T-helper 2 cell treated with Interferon-gamma antibody and Interleukin-4, amounts not matched to agents 5 μg/mL and 100 μg/mL, for 36 hours (primary cell): ENCODE measurements at regions not wholly inside any gene's neighbourhood (a gene's known extent, or its start where the extent isn't known, plus 50 kb on each side); places are given as distances from the start of the nearest gene placed in this dataset.

ENCODE experiments used
- DNase-seq: peaks from one replicate; pipeline ENCODE4 v3.0.0; 2021; ENCODE audit warnings: low spot score
- H3K27ac Mint-ChIP-seq: one replicate; pipeline ENCODE4 v1.8.0; 2021; ENCODE audit warnings: mild to moderate bottlenecking, mixed read lengths
- H3K27me3 Mint-ChIP-seq: one replicate; pipeline ENCODE4 v1.8.0; 2021; ENCODE audit warnings: low read depth, mixed read lengths
- H3K36me3 Mint-ChIP-seq: one replicate; pipeline ENCODE4 v1.8.0; 2021; ENCODE audit warnings: low read depth, mixed read lengths
- H3K4me1 Mint-ChIP-seq: one replicate; pipeline ENCODE4 v1.8.0; 2021; ENCODE audit warnings: low read depth, mixed read lengths
- H3K4me3 Mint-ChIP-seq: one replicate; pipeline ENCODE4 v1.8.0; 2022; ENCODE audit warnings: mild to moderate bottlenecking, moderate library complexity, mixed read lengths
- H3K9me3 Mint-ChIP-seq: one replicate; pipeline ENCODE4 v1.8.0; 2021; ENCODE audit warnings: mixed read lengths

- H3K4me1 Mint-ChIP-seq, result no peaks in the 10 kb centered on the region
- H3K36me3 Mint-ChIP-seq, result no peaks in the 10 kb centered on the region
- no peak overlapping the region for H3K27ac Mint-ChIP-seq
- H3K27me3 Mint-ChIP-seq, result no peaks in the 10 kb centered on the region
- no peak for DNase-seq
- no peak overlapping the region for H3K4me3 Mint-ChIP-seq
- peaks cover 20% of the 10 kb centered on the region for H3K9me3 Mint-ChIP-seq
These were observed 2233.4 kb downstream of the ARAP2 start for GRCh38 chr4:34010751-34011519.

GRCh38 chr4:34035225-34035624 is 2209.1 kb downstream of the ARAP2 start:
- DNase-seq, result no peak
- Mint-ChIP-seq H3K27ac (no peak overlapping the region), H3K9me3 (peaks cover 14% of the 10 kb centered on the region), H3K4me1 (no peaks in the 10 kb centered on the region), H3K4me3 (no peak overlapping the region), H3K36me3 (no peaks in the 10 kb centered on the region), H3K27me3 (no peaks in the 10 kb centered on the region)

GRCh38 chr4:34037280-34037679 is 2207.0 kb downstream of the ARAP2 start:
- no peak overlapping the region for H3K27ac Mint-ChIP-seq
- peaks cover 21% of the 10 kb centered on the region for H3K9me3 Mint-ChIP-seq
- H3K4me3 Mint-ChIP-seq, result no peak overlapping the region
- no peaks in the 10 kb centered on the region for H3K27me3 Mint-ChIP-seq
- no peak for DNase-seq
- H3K4me1 Mint-ChIP-seq, result no peaks in the 10 kb centered on the region
- H3K36me3 Mint-ChIP-seq, result no peaks in the 10 kb centered on the region

GRCh38 chr4:34039766-34040165 is 2204.5 kb downstream of the ARAP2 start:
- peaks cover 27% of the 10 kb centered on the region for H3K9me3 Mint-ChIP-seq
- no peak overlapping the region for H3K4me3 Mint-ChIP-seq
- H3K36me3 Mint-ChIP-seq, result no peaks in the 10 kb centered on the region
- no peak overlapping the region for H3K27ac Mint-ChIP-seq
- H3K27me3 Mint-ChIP-seq, result no peaks in the 10 kb centered on the region
- DNase-seq, result no peak
- no peaks in the 10 kb centered on the region for H3K4me1 Mint-ChIP-seq

GRCh38 chr4:34043131-34043530 is 2201.2 kb downstream of the ARAP2 start:
- Mint-ChIP-seq H3K27ac (no peak overlapping the region), H3K36me3 (no peaks in the 10 kb centered on the region), H3K4me1 (no peaks in the 10 kb centered on the region), H3K27me3 (no peaks in the 10 kb centered on the region), H3K9me3 (peaks cover 40% of the 10 kb centered on the region), H3K4me3 (no peak overlapping the region)
- DNase-seq, result no peak

GRCh38 chr4:34046580-34046979 is 2197.7 kb downstream of the ARAP2 start:
- no peak overlapping the region for H3K4me3 Mint-ChIP-seq
- H3K4me1 Mint-ChIP-seq, result no peaks in the 10 kb centered on the region
- H3K27ac Mint-ChIP-seq, result no peak overlapping the region
- DNase-seq, result no peak
- no peaks in the 10 kb centered on the region for H3K36me3 Mint-ChIP-seq
- peaks cover 37% of the 10 kb centered on the region for H3K9me3 Mint-ChIP-seq
- H3K27me3 Mint-ChIP-seq, result no peaks in the 10 kb centered on the region

- Mint-ChIP-seq H3K27ac (no peak overlapping the region), H3K36me3 (no peaks in the 10 kb centered on the region), H3K27me3 (no peaks in the 10 kb centered on the region), H3K4me3 (no peak overlapping the region), H3K9me3 (peaks cover 30% of the 10 kb centered on the region), H3K4me1 (no peaks in the 10 kb centered on the region)
- DNase-seq, result no peak
These were observed 2197.0 kb downstream of the ARAP2 start for GRCh38 chr4:34047363-34047762.

- peaks cover 12% of the 10 kb centered on the region for H3K9me3 Mint-ChIP-seq
- H3K27me3 Mint-ChIP-seq, result no peaks in the 10 kb centered on the region
- no peak overlapping the region for H3K27ac Mint-ChIP-seq
These were observed 2178.2 kb downstream of the ARAP2 start for GRCh38 chr4:34066126-34066525.

GRCh38 chr4:34091451-34091850 is 2152.9 kb downstream of the ARAP2 start:
- Mint-ChIP-seq H3K27me3 (no peaks in the 10 kb centered on the region), H3K4me1 (no peaks in the 10 kb centered on the region), H3K27ac (no peak overlapping the region), H3K9me3 (peaks cover 22% of the 10 kb centered on the region), H3K36me3 (no peaks in the 10 kb centered on the region), H3K4me3 (no peak overlapping the region)
- no peak for DNase-seq

More at GRCh38 chr4:34066126-34066525, 2178.2 kb downstream of the ARAP2 start:
- DNase-seq, result no peak
- Mint-ChIP-seq H3K36me3 (no peaks in the 10 kb centered on the region), H3K4me1 (no peaks in the 10 kb centered on the region), H3K4me3 (no peak overlapping the region)

- H3K27me3 Mint-ChIP-seq, result no peaks in the 10 kb centered on the region
- H3K4me1 Mint-ChIP-seq, result no peaks in the 10 kb centered on the region
These were observed 2150.2 kb downstream of the ARAP2 start for GRCh38 chr4:34094114-34094513.

GRCh38 chr4:34105311-34105710 is 2139.0 kb downstream of the ARAP2 start:
- no peak for DNase-seq
- Mint-ChIP-seq H3K9me3 (peaks cover 23% of the 10 kb centered on the region), H3K27me3 (no peaks in the 10 kb centered on the region), H3K36me3 (no peaks in the 10 kb centered on the region), H3K4me3 (no peak overlapping the region), H3K4me1 (no peaks in the 10 kb centered on the region), H3K27ac (no peak overlapping the region)

More at GRCh38 chr4:34094114-34094513, 2150.2 kb downstream of the ARAP2 start:
- Mint-ChIP-seq H3K27ac (no peak overlapping the region), H3K4me3 (no peak overlapping the region), H3K36me3 (no peaks in the 10 kb centered on the region), H3K9me3 (peaks cover 23% of the 10 kb centered on the region)
- no peak for DNase-seq

- Mint-ChIP-seq H3K4me3 (no peak overlapping the region), H3K36me3 (no peaks in the 10 kb centered on the region), H3K27ac (no peak overlapping the region), H3K9me3 (peaks cover 20% of the 10 kb centered on the region), H3K27me3 (no peaks in the 10 kb centered on the region), H3K4me1 (no peaks in the 10 kb centered on the region)
- DNase-seq, result no peak
These were observed 2135.9 kb downstream of the ARAP2 start for GRCh38 chr4:34108391-34108790.

- H3K4me3 Mint-ChIP-seq, result no peak overlapping the region
- H3K27ac Mint-ChIP-seq, result no peak overlapping the region
- H3K9me3 Mint-ChIP-seq, result peaks cover 9% of the 10 kb centered on the region
- no peak for DNase-seq
- no peaks in the 10 kb centered on the region for H3K27me3 Mint-ChIP-seq
- no peaks in the 10 kb centered on the region for H3K4me1 Mint-ChIP-seq
- H3K36me3 Mint-ChIP-seq, result no peaks in the 10 kb centered on the region
These were observed 2131.7 kb downstream of the ARAP2 start for GRCh38 chr4:34112573-34112972.

GRCh38 chr4:34138385-34138784 is 2105.9 kb downstream of the ARAP2 start:
- DNase-seq, result no peak
- H3K27ac Mint-ChIP-seq, result no peak overlapping the region
- no peak overlapping the region for H3K4me3 Mint-ChIP-seq
- no peaks in the 10 kb centered on the region for H3K27me3 Mint-ChIP-seq
- peaks cover 39% of the 10 kb centered on the region for H3K9me3 Mint-ChIP-seq
- H3K4me1 Mint-ChIP-seq, result no peaks in the 10 kb centered on the region
- no peaks in the 10 kb centered on the region for H3K36me3 Mint-ChIP-seq

GRCh38 chr4:34139346-34139745 is 2105.0 kb downstream of the ARAP2 start:
- Mint-ChIP-seq H3K9me3 (peaks cover 38% of the 10 kb centered on the region), H3K4me3 (no peak overlapping the region), H3K27ac (no peak overlapping the region), H3K36me3 (no peaks in the 10 kb centered on the region), H3K27me3 (no peaks in the 10 kb centered on the region), H3K4me1 (no peaks in the 10 kb centered on the region)
- DNase-seq, result no peak
